HAP-1 (cell line): ENCODE measurements at regions not wholly inside any gene's neighbourhood (a gene's known extent, or its start where the extent isn't known, plus 50 kb on each side); places are given as distances from the start of the nearest gene placed in this dataset.

Experiments
- DNase-seq, 2 experiments: peaks; one replicate each; pipeline ENCODE4 v3.0.0-alpha.2; 2016 to 2020; ENCODE audit warnings: low spot score in 2 of 2
- H3K27me3 ChIP-seq: fragments of 250-450 bp; sonication (Bioruptor Pico); 2 replicates; pipeline ENCODE4 v1.5.1; 2020; ENCODE audit warnings: low read depth, mild to moderate bottlenecking, moderate library complexity
- H3K36me3 ChIP-seq: fragments of 250-450 bp; sonication (Bioruptor Pico); replicated peaks from 2 replicates; pipeline ENCODE4 v1.5.1; 2020; ENCODE audit warnings: mild to moderate bottlenecking
- H3K4me1 ChIP-seq: fragments of 250-450 bp; sonication (Bioruptor Pico); 2 replicates; pipeline ENCODE4 v1.5.1; 2020; ENCODE audit warnings: mild to moderate bottlenecking
- H3K4me3 ChIP-seq: fragments of 250-450 bp; sonication (Bioruptor Pico); 2 replicates; pipeline ENCODE4 v1.5.1; 2020; ENCODE audit warnings: mild to moderate bottlenecking, moderate library complexity
- H3K9me3 ChIP-seq: fragments of 250-450 bp; sonication (Bioruptor Pico); 2 replicates; pipeline ENCODE4 v1.5.1; 2020; ENCODE audit warnings: mild to moderate bottlenecking, moderate library complexity
- in situ Hi-C: fragments of 300-500 bp; cut with MboI; formaldehyde crosslinking; loops from 3 replicates; pipeline ENCODE4 v1.14.3; 2020; ENCODE audit warnings: low sequenced_read_pairs, inconsistent platforms, mixed read lengths

DNA sequence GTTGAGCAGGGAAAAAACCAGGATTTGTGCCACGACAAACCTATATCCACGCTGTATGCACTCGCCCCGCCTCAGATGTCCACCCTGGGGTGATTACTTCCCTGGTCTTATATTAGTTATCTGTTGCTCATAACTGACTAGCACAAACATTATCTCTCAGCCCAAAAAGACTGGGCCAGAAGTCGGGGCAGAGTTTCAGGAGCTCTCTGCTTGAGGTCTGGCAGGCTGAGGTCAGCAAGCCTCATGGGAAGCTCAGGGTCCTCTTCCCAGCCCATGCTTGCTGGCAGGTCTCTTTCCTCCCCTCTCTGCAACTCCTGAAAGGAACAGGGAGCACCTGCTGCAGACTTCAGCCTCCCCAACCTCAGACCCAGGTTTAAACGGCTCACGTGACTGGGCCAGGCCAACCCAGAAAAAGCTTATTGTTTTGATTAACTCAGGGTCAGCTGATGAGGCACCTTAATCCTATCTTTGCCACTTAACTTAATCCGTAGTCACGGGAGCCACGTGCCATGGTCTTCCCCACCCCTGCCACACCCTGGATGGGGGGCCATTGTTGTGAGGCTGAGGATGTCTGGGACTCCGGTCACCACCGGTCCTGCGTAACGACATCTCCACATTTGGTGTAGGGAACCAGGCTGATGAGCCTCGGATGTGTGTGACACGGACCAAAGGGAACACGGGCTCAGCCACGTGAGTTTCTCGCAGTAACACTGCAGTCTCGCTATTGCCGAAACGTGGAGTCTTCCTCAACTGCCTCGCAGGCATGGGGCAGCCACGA lies 123.7 kb upstream of the IRX4 start:
- Histone ChIP-seq H3K4me3 (no peak overlapping the region), H3K4me1 (no peaks in the 10 kb centered on the region), H3K36me3 (no peaks in the 10 kb centered on the region), H3K27me3 (no peaks in the 10 kb centered on the region), H3K9me3 (no peaks in the 10 kb centered on the region)
- DNase-seq, result no peak
- in situ Hi-C loops, result no loop called here

DNA sequence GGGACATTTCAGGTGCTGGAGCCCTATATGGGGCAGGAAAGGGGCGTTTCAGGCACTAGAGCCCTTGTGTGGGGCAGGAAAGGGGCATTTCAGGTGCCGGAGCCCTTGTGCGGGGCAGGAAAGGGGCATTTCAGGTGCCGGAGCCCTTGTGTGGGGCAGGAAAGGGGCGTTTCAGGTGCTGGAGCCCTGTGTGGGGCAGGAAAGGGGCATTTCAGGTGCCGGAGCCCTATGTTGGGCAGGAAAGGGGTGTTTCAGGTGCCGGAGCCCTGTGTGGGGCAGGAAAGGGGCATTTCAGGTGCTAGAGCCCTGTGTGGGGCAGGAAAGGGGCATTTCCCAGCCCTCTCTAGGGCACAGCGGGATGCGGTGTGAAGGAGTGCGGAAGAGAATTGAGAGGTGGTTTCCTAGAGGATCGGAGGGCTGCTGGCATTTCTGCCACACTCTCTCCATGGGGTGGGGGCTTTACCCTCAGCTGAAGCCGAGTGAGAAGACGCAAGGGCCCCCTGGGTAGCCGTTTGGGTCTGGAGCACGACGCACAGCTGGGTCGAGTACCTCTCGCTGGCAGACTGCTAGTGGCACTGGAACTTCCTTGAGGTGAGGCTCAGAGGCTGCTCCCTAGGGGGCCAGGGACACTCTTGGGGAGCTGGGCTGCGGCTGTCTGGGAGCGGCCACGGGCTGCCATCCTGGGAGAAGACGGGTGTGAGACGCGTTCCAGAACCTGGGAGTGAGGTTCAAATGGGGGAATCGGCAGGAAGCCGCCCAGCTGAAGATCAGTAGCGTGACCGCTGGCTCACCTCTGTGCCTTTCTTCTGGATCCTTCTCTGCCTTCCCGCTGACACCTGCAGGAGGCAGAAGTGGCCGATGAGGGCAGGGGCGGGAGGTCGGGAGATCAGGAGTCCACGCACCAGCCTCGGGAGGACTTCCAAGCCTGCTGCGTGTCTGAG lies 122.6 kb upstream of the IRX4 start:
- Histone ChIP-seq H3K9me3 (no peaks in the 10 kb centered on the region), H3K27me3 (no peaks in the 10 kb centered on the region), H3K4me1 (no peaks in the 10 kb centered on the region), H3K36me3 (no peaks in the 10 kb centered on the region), H3K4me3 (no peak overlapping the region)
- in situ Hi-C loops, result no loop called here
- no peak for DNase-seq

GRCh38 chr5:2003690-2004365 lies 121.1 kb upstream of the IRX4 start:
- no peak for DNase-seq
- Histone ChIP-seq H3K9me3 (no peaks in the 10 kb centered on the region), H3K4me1 (no peaks in the 10 kb centered on the region), H3K4me3 (no peak overlapping the region), H3K36me3 (no peaks in the 10 kb centered on the region), H3K27me3 (no peaks in the 10 kb centered on the region)
- in situ Hi-C loops, result no loop called here

- no peak for DNase-seq
- no peaks in the 10 kb centered on the region for H3K36me3 ChIP-seq
- no peaks in the 10 kb centered on the region for H3K9me3 ChIP-seq
- no peak overlapping the region for H3K4me3 ChIP-seq
- no peaks in the 10 kb centered on the region for H3K4me1 ChIP-seq
- in situ Hi-C loops, result no loop called here
- no peaks in the 10 kb centered on the region for H3K27me3 ChIP-seq
Measured at GRCh38 chr5:2003206-2003605, 120.5 kb upstream of the IRX4 start.

DNA sequence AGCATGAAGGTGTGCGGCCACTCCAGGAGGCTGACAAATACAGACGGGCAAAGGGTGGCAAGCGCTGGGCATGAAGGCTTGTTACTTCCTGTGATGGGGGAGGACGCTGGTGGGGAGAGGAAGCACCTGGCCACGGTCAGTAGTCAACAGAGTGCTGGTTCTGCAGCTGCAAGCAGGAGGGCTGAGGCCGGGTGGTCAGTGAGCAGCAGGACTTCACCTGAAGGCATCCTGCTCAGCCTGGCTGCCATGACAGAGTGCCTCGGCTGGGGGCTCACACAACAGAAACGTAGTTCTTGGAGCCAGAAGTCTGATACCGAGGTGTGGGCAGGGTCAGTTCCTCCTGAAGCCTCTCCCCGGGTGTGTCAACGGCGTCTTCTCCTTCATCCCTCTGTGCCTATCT lies 118.6 kb upstream of the IRX4 start:
- H3K27me3 ChIP-seq, result no peaks in the 10 kb centered on the region
- DNase-seq, result no peak
- H3K36me3 ChIP-seq, result no peaks in the 10 kb centered on the region
- in situ Hi-C loops, result no loop called here
- no peaks in the 10 kb centered on the region for H3K9me3 ChIP-seq
- no peaks in the 10 kb centered on the region for H3K4me1 ChIP-seq
- H3K4me3 ChIP-seq, result no peak overlapping the region

GRCh38 chr5:2000591-2000990 lies 117.9 kb upstream of the IRX4 start:
- Histone ChIP-seq H3K4me1 (no peaks in the 10 kb centered on the region), H3K27me3 (no peaks in the 10 kb centered on the region), H3K36me3 (no peaks in the 10 kb centered on the region), H3K4me3 (no peak overlapping the region), H3K9me3 (no peaks in the 10 kb centered on the region)
- in situ Hi-C loops, result no loop called here
- DNase-seq, result no peak

DNA sequence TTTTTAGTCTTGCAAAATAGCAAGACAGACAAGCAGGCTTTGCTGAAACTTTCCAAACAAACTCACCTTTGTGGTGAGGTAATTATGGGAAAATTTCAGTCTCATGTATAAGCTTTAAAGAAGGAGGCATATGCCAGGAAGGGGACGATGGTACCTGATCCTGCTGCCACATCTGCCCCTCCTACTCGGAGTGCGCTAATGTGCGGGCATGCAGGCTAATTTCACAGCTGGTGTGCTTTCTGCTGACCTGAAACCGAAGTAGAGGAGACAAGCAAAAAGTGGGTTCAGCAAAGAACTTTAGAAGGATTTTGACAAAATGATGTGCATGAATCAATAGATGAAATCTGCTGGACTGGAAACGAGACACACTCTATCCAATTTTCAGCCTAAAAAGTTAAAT lies 117.1 kb upstream of the IRX4 start:
- in situ Hi-C loops, result no loop called here
- H3K9me3 ChIP-seq, result no peaks in the 10 kb centered on the region
- DNase-seq, result no peak
- no peaks in the 10 kb centered on the region for H3K27me3 ChIP-seq
- H3K4me3 ChIP-seq, result no peak overlapping the region
- no peaks in the 10 kb centered on the region for H3K36me3 ChIP-seq
- H3K4me1 ChIP-seq, result no peaks in the 10 kb centered on the region

GRCh38 chr5:1998716-1999317 lies 116.1 kb upstream of the IRX4 start:
- Histone ChIP-seq H3K4me1 (no peaks in the 10 kb centered on the region), H3K27me3 (no peaks in the 10 kb centered on the region), H3K36me3 (no peaks in the 10 kb centered on the region), H3K4me3 (no peak overlapping the region), H3K9me3 (no peaks in the 10 kb centered on the region)
- DNase-seq, result no peak
- in situ Hi-C loops, result no loop called here

- DNase-seq, result no peak
- no peaks in the 10 kb centered on the region for H3K27me3 ChIP-seq
- no peaks in the 10 kb centered on the region for H3K4me1 ChIP-seq
Measured at GRCh38 chr5:1998348-1998669, 115.6 kb upstream of the IRX4 start.

GRCh38 chr5:1997640-1998347 lies 115.1 kb upstream of the IRX4 start:
- Histone ChIP-seq H3K27me3 (no peaks in the 10 kb centered on the region), H3K4me3 (no peak overlapping the region), H3K36me3 (no peaks in the 10 kb centered on the region), H3K9me3 (no peaks in the 10 kb centered on the region), H3K4me1 (no peaks in the 10 kb centered on the region)
- no peak for DNase-seq
- in situ Hi-C loops, result no loop called here

More at GRCh38 chr5:1998348-1998669, 115.6 kb upstream of the IRX4 start:
- in situ Hi-C loops, result no loop called here
- Histone ChIP-seq H3K4me3 (no peak overlapping the region), H3K36me3 (no peaks in the 10 kb centered on the region), H3K9me3 (no peaks in the 10 kb centered on the region)

- Histone ChIP-seq H3K4me3 (no peak overlapping the region), H3K36me3 (no peaks in the 10 kb centered on the region), H3K27me3 (no peaks in the 10 kb centered on the region), H3K4me1 (no peaks in the 10 kb centered on the region), H3K9me3 (no peaks in the 10 kb centered on the region)
- DNase-seq, result no peak
- in situ Hi-C loops, result no loop called here
Measured at GRCh38 chr5:1995491-1995890, 112.8 kb upstream of the IRX4 start.

- H3K36me3 ChIP-seq, result no peaks in the 10 kb centered on the region
- no peak overlapping the region for H3K4me3 ChIP-seq
- no peak for DNase-seq
- no peaks in the 10 kb centered on the region for H3K4me1 ChIP-seq
- H3K27me3 ChIP-seq, result no peaks in the 10 kb centered on the region
- in situ Hi-C loops, result no loop called here
- no peaks in the 10 kb centered on the region for H3K9me3 ChIP-seq
Measured at GRCh38 chr5:1987471-1987870, 104.7 kb upstream of the IRX4 start.

GRCh38 chr5:1985781-1986180 lies 103.1 kb upstream of the IRX4 start:
- in situ Hi-C loops, result no loop called here
- no peak for DNase-seq
- Histone ChIP-seq H3K9me3 (no peaks in the 10 kb centered on the region), H3K4me1 (no peaks in the 10 kb centered on the region), H3K27me3 (no peaks in the 10 kb centered on the region), H3K4me3 (no peak overlapping the region), H3K36me3 (no peaks in the 10 kb centered on the region)
